KBM-7 (cell line): ENCODE measurements at regions not wholly inside any gene's neighbourhood (a gene's known extent, or its start where the extent isn't known, plus 50 kb on each side); places are given as distances from the start of the nearest gene placed in this dataset.
A peak's percentile ranks its signal among the peaks of the same experiment; 100 is the strongest.

Experiments
- DNase-seq: peaks from one replicate; pipeline ENCODE4 v3.0.0-alpha.2; 2015
- in situ Hi-C: fragments of 300-500 bp; cut with MboI; formaldehyde crosslinking; loops from 2 replicates; pipeline ENCODE4 v1.14.3; 2020; ENCODE audit warnings: low sequenced_read_pairs, low pct_unique_long_range_greater_than_20kb, mixed read lengths

DNA sequence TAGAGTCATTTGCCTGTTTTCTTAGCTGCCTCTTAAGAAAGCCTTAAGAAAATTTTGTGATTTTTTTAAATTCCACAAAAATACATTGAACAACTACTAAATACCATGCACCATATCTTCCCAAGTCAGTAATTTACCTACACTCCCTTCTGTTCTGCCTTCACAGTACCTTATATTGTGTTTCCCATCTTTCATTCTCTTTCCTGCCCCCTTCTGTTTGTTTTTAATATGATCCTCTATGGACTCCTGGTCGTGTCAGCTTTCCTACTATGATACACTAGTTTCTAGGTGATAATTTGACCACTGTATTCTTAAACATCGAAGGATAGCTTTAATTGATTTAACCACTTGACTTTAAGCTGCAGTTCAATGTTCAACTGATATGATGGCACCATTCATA is 297.7 kb upstream of the HAND2 start:
- in situ Hi-C loops, result no loop called here
- DNase-seq, result peak; percentile 2

DNA sequence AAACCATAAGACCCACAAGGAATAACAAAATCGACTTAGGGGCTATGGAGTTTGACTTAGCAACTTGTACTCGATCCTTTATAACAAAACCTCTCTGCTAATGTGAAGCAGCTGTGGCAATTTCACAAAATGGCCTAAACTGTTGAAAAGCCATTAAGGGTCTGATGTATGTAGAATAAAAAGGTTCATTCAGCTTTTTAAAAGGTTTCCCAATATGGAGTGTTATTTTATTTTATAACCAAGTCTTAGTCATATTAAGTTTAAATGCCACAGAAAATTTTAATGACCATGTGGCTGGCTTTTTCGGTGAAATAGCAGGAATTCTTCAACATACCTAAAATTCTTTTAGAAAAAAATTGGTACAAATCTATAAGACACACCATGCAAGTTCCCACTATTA is 291.8 kb upstream of the HAND2 start:
- in situ Hi-C loops, result no loop called here
- DNase-seq, result no peak

DNA sequence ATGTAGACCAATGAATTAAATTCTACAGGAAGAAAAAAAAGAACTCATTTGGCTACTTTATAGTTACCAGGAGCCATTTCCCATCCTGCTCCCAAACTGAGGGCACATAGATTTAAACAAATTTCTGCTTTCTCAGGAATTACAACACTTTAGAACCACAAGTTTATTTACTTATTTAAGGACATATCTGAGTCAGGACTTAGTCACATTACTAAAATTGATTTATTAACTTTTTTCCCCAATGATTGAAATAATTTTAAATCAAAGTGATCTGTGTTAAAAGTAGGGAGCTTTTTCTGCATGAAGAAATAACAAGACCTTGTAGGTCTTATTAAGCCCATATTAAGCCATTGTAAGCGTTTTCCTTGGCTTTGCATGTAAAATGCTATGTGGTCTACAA is 291.0 kb upstream of the HAND2 start:
- in situ Hi-C loops, result no loop called here
- DNase-seq, result no peak

DNA sequence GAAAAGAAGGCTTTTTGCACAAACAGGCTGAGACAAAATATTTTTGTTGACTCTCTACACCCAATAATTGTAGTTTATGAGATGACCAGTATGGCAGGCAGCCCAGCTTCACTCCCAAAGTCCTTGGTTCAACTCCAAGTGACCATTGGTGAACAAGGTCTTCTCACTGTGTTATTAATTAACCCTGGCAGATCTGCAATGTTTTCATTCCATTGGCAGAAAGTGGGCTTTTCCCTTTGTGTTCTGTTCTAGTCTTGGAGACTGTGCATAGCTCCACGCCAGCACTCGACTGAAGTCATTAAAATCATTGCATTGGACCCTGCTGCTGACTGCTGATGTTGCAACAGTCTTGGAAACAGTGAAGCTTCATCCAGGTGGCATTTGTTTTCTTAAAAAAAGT is 277.3 kb upstream of the HAND2 start:
- DNase-seq, result no peak
- in situ Hi-C loops, result no loop called here

DNA sequence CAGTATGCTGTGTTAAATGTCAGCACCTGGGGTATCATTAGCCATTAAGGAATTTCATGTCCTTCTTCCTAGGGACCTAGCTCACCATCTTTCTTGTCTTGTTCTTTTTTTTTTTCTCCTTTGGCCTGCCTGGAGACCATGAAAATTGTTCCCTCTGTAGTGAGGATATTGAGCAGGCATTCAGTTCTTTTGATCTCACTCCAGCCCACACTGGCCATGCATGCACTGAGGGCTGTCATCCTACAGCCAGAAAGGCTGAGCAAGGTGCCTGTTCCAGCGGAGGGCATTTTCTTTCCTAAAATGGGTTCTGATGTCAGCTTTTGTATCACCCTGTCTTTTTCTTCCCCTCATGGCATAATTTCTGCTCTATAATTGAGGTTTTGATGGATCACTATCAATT is 275.9 kb upstream of the HAND2 start:
- in situ Hi-C loops, result no loop called here
- no peak for DNase-seq

DNA sequence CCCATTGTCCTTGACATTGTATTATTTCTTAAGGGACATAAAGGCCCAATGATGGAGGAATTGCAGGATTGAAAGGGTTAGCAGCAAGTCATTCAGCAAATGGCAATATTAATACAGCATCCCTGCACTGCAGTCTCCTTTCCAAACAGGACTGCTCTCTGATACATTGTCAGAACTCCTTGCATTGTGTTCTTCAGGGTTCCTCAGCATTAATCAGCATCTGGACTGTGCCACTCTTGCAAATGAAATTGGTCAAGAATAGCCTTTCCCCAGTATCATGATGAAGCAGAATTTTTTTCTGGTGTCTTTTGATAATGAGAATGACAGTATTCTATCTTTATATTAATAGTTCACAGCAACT is 272.6 kb upstream of the HAND2 start:
- in situ Hi-C loops, result no loop called here
- DNase-seq, result no peak

DNA sequence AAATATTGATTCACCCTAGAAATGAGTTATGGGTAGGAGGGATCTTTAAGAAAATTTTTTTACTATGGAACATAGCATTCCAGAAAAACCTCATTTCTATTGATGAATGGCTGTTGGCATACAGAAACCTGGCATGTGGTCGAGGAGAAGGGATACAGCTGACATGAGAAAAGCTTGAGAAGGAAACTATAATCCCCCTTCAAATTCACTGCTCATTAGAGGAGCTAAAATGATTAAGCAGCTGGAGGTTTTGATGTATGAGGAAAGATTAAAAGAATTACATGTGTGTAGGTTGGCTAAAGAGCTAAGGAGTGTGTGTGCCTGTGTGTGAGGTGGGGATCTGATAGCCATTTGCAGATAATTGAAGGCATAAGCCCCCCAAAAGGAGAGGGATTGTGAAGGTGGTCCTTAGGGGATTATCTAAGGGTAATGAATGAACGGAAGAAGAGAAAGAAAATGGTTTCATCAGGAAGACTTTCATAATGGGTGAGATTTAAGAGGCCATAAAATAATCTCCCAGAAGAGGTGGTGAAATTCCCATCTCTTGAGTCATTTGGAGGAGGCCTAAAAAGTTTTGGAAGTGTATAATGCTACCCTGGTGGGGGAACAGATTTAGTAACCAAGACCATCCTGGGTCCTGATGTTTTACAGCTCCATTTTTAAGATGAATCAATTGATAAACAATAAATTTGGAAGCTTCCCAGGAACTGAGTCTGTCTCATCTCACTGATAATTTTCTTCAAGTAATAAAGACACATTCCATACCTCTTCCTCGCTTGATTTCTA is 272.0 kb upstream of the HAND2 start:
- no peak for DNase-seq
- in situ Hi-C loops, result no loop called here

DNA sequence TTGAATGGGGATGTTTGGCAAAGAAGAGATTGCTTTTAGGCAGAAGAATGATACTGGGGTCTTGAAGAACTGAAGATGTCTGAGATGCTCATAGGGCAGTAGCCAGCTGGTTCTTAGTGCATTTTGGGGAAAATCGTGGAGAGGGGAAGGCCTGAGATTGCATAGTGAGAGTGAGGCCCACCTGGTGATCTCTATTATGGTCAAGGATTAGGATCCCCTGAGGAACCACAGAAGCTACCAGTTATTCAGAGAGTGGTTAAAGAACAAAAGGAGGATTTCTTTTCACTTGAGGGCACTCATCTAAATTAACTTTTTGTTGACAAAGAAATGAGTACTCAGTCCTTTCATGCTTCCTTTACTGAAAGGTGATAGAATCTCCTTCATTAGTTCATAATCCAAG is 271.3 kb upstream of the HAND2 start:
- in situ Hi-C loops, result no loop called here
- DNase-seq, result no peak

DNA sequence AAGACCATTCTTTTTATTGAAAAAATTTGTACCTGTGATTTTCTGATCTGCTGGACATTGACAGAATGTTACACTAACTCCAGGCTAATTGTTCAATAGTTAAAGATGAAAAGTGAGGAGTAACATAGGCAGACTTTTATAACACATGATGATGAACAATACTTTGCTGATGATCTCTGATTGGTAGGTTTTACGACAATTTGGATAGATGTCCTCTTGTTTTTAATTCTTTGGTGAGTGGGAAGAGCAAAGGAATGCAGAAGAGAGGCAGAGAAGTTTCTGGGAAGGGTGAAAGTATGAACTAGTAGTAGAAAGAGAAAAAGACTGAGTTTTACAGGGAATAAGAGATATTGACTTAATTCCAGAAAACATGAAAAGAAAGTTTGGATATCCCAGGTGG is 267.3 kb upstream of the HAND2 start:
- DNase-seq, result no peak
- in situ Hi-C loops, result no loop called here

DNA sequence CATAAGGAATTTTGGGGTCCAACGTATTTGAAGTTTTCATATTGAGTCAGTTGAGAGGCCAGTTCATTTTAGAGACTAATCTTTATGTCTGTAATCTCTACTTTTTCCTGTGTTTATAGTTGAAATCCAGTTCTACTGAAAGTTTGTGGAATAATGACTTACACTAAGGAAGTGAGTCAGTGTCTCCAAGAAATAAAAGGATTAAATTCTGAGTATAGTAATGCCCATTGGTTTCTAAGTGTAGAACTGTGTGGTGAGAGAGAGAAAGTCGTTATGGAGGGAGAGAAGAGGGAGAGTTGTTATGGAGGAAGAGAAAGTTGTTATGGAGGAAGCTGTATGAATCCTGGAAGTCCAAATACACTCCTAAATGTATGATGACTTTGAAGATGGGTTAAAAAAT is 264.6 kb upstream of the HAND2 start:
- in situ Hi-C loops, result no loop called here
- DNase-seq, result no peak

DNA sequence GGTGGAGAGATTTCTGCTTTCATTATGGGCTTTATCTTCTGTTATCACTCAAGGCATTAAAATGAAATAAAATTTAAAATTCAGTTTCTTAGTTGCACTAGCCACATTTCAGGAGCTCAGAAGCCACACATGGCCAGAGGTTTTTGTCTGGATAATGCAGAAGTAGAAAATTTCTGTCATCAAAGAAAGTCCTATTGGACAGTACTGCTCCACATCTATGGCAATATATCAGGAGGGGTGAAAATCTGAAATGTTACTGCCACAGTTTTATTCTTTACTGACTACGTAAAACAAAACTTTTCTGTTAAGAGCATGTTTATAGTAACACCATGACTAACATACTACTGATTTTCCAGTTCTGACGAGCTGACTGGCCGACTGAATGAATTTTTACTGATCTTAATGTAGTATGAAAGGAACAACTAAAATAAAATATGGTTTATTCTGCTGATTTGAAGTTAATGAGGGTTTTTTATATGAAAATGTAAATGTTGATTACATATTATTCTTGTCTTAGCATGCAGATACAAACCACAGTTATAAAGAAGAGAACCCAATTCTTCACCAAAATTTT is 264.0 kb upstream of the HAND2 start:
- in situ Hi-C loops, result no loop called here
- DNase-seq, result no peak

DNA sequence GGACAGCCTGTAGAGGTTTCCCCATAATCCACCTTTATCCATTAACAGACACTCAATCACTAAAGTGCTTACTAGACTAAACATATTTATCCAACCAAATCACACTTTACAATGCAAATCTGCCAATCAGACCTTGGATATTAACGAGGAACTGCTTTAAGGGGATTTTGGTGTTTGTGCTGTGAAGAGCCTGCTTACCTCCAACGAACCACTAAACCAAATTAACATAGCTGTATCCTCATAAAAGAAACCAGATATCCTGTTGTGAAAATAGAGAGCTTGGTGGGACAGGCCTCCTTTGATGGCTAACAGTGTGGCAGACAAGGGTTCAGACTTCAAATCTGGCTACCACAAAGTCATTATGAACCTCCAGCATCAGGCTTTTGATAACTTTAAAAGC is 252.6 kb upstream of the HAND2 start:
- no peak for DNase-seq
- in situ Hi-C loops, result no loop called here

DNA sequence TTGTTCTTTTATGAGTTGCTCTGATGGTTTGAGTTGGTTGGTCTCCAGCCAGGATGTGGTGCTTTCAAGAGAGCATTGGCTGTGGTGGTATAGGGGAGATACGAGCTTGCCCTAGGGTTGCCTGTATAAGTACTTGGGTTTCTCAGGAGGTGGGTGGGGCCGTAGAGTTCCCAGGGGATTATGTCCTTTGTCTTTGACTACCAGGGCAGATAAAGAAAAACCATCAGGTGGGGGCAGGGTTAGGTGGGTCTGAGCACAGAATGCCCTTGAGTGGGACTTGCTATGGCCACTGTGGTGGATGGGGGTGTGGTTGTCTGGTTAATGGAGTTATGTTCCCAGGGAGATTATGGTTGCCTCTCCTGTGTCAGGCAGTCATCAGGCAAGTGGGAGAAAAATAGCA is 247.9 kb upstream of the HAND2 start:
- in situ Hi-C loops, result no loop called here
- DNase-seq, result no peak

DNA sequence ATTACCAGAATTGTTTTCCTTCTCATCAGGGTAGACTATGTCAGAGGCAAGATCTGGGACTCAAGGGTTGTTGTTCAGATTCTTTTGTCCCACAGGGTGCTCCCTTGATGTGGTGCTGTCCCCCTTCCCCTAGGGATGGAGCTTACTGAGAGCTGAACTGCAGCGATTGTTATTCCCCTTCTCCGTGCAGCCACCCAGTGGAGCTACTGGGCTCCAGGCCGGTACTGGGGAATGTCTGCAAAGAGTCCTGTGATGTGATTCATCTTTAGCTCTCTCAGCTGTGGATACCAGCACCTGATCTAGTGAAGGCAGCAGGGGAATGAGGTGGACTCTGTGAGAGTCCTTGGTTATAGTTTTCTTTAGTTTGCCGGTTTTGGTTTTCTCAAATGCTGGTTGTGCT is 247.4 kb upstream of the HAND2 start:
- DNase-seq, result no peak

DNA sequence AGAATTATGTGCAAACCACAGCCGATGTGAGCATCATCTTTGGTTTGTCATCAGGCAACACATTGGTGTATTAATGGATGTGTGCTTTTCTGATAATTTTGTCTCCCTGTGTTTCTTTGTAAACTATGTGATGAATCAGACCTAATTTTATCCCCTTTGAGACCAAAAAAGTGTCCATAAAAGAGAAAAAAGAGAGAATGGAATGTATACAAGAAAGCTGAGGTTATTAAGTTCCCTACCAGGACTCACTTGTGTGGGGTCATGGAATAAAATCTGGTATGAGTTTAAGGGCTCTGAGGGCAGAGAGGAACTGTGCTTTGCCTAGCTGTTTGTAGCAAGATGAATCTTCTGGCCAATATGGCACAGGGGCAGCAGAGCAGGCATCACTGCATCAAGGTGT is 239.5 kb upstream of the HAND2 start:
- DNase-seq, result no peak
- in situ Hi-C loops, result no loop called here

More for the DNA sequence above, 247.4 kb upstream of the HAND2 start:
- in situ Hi-C loops, result no loop called here

DNA sequence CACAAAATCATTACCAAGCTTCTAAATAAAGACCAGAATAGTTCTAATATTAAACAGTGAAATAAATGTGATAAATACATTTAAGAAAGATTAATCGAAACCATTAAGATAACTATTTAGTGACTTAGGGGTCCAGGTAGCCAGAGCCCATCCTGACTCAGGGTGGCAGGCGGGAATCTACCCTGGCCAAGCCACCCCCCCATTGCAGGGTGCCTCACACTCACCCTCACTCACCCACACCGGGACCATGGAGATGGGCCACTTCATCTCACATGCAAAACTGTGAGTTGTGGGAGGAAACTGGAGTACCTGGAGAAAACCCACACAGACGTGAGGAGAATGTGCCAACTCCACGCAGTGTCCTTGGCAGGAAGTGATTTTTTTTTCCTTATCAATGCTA is 237.6 kb upstream of the HAND2 start:
- in situ Hi-C loops, result no loop called here
- no peak for DNase-seq

DNA sequence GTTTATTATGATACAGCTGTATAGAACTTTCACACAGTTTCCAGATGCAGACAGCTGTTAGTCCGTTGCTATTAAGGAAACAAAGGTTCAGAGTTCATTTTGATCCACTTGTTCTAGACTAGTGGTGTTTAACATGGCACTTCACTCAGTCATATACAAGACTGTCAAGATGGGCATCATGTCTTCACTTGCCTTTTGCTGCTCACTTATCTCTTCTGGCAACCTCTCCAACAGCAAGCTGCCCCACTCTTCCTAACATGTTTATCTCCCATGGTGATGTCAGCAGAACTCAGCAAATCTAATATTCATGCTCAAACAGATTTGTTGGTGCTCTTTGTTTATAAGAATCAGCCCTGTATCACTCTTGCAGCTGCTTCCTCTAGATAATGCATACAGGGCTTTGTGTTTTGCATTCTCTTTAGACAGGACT is 236.2 kb upstream of the HAND2 start:
- in situ Hi-C loops, result no loop called here
- no peak for DNase-seq

DNA sequence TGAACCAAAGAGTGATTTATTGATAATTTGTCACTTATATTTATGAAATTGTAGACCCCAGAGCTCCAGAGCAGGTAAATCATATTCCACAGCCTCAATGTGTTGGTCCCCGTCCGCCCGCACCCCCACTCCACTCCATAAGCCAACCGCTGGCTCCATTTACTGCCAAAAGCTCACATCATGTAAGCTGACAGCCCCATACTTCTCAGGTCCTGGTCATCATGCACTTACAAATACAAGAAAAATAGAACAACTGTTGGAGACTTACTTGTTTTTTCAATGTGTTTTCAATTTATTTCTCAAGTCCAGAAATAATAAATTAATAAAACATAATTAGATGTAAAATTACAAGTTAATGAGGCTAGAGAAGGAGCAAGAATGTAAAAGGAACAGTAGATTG is 235.7 kb upstream of the HAND2 start:
- in situ Hi-C loops, result no loop called here

DNA sequence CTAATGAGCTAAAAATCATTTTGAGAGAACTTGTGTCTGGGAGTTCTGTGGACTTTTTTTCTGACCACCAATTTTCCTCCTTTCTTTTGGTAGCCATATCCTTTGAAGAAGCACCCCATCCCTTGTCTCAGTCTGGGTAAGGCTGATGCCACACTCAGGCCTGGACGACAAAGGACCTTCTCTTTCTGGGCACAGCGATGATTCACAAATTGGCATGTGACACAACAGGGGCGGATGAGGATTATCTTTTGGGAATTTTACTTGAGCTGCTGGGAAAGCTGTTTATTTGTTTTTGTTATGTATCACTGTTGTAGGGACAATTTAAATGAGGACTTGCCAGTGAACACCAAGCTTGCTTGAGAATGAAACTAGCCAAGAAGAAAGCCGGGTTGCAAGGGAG is 233.4 kb upstream of the HAND2 start:
- DNase-seq, result no peak
- in situ Hi-C loops, result no loop called here

More for the DNA sequence above, 235.7 kb upstream of the HAND2 start:
- DNase-seq, result no peak

DNA sequence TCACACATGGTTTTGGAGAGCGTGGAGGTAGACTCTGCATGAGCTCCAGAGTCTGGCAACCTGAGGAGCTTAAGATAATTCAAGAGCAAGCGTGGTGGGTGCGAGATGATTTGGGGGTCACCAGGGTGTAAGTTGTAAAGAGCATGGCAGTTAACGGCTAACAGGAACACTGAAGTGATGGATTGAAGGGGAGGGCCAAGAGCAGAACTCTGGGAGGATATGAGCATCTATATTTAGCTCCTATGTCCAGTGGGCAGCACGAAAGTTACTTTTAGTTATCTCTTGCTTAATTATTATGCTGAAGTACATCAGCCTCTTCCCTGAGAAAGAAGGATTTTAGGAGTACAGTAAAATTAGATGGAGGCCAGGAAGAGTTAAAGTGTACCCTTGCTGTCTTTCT is 231.9 kb upstream of the HAND2 start:
- no peak for DNase-seq
- in situ Hi-C loops, result no loop called here

DNA sequence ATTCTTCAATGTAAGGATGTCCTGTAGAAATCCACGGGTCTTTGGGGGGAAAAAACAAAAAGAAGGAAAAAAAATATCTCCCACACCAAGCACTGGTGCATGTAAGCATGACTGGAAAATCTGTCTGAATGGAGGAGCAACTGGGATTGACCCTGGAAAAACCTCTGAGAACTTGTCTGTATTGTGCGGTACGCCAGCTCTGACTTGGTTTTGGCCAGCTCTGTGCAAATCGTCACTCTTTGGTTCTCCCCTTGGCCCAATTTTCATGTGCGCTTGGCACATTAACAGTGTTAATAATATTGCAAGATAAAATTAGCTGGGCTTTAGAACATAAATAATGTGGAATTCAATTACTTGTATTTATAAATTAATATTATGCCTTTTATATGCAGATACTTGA is 231.2 kb upstream of the HAND2 start:
- in situ Hi-C loops, result no loop called here
- no peak for DNase-seq
